SU-DHL-6 (cell line): ENCODE measurements at regions not wholly inside any gene's neighbourhood (a gene's known extent, or its start where the extent isn't known, plus 50 kb on each side); places are given as distances from the start of the nearest gene placed in this dataset.

Source experiments
- EZH2phosphoT487 ChIP-seq: fragments of 200-600 bp; sonication (generic), shearing (Covaris generic); conservative IDR thresholded peaks from 2 replicates; pipeline ENCODE4 v1.6.1; 2018; ENCODE audit warnings: mild to moderate bottlenecking, antibody characterized with exemption, low read length, moderate library complexity, mixed read lengths
- TF ChIP-seq, protein P1 (sequence below): fragments of 200-600 bp; sonication (generic); IDR thresholded peaks from one replicate; pipeline ENCODE4 v1.5.1; 2017; ENCODE audit warnings: antibody characterized with exemption, mild to moderate bottlenecking, low read length, moderate library complexity; ENCODE audit not compliant: insufficient read depth, poor library complexity, severe bottlenecking

GRCh38 chrX:69085151-69085550 is 80.1 kb downstream of the PJA1 start:
- TF ChIP-seq, protein P1, sequence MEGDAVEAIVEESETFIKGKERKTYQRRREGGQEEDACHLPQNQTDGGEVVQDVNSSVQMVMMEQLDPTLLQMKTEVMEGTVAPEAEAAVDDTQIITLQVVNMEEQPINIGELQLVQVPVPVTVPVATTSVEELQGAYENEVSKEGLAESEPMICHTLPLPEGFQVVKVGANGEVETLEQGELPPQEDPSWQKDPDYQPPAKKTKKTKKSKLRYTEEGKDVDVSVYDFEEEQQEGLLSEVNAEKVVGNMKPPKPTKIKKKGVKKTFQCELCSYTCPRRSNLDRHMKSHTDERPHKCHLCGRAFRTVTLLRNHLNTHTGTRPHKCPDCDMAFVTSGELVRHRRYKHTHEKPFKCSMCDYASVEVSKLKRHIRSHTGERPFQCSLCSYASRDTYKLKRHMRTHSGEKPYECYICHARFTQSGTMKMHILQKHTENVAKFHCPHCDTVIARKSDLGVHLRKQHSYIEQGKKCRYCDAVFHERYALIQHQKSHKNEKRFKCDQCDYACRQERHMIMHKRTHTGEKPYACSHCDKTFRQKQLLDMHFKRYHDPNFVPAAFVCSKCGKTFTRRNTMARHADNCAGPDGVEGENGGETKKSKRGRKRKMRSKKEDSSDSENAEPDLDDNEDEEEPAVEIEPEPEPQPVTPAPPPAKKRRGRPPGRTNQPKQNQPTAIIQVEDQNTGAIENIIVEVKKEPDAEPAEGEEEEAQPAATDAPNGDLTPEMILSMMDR: no peak
- TF ChIP-seq EZH2phosphoT487: no peak
